ENCODE measurements at regions not wholly inside any gene's neighbourhood (a gene's known extent, or its start where the extent isn't known, plus 50 kb on each side); places are given as distances from the start of the nearest gene placed in this dataset.

- Histone ChIP-seq H3K9me2 (ENCODE audit: insufficient read depth) (no peaks in the 10 kb centered on the region), H3F3A (ENCODE audit: insufficient read depth) (no peaks in the 10 kb centered on the region), H3K4me1 (ENCODE audit: insufficient read depth) (no peaks in the 10 kb centered on the region), H3K79me2 (ENCODE audit: insufficient read depth) (no peaks in the 10 kb centered on the region), H3K27ac (no peak overlapping the region), H2AFZ (no peak overlapping the region), H3K4me2 (ENCODE audit: unreplicated experiment) (no peak overlapping the region), H3K27me3 (replicated peaks; ENCODE audit: insufficient read depth) (no peaks in the 10 kb centered on the region), H3K9me3 (ENCODE audit: low read depth) (no peaks in the 10 kb centered on the region), H3K36me3 (ENCODE audit: low read depth) (no peaks in the 10 kb centered on the region), H3K4me3 (no peak overlapping the region), H3K9ac (no peak overlapping the region), H4K20me1 (ENCODE audit: insufficient read depth) (no peaks in the 10 kb centered on the region)
- WGBS, 2 experiments (ENCODE audit: low coverage in 1 of 2, low lambda C conversion rate in 2 of 2, missing lambda C conversion rate in 2 of 2) = 20 to 22% methylated on average over 14 of the region's 14 CpGs
- DNase-seq = no peak
- in situ Hi-C loops (cut with MboI) = no loop called here
- TF ChIP-seq EZH2 (IDR thresholded peaks at IDR 0.05; ENCODE audit: insufficient read depth, poor library complexity, severe bottlenecking) (no peak), EZH2phosphoT487 (IDR thresholded peaks at IDR 0.05; ENCODE audit: insufficient read depth, low read depth) (no peak)
These were observed 161.0 kb downstream of the SHOX start for GRCh38 chrX:791479-792034.

DNA sequence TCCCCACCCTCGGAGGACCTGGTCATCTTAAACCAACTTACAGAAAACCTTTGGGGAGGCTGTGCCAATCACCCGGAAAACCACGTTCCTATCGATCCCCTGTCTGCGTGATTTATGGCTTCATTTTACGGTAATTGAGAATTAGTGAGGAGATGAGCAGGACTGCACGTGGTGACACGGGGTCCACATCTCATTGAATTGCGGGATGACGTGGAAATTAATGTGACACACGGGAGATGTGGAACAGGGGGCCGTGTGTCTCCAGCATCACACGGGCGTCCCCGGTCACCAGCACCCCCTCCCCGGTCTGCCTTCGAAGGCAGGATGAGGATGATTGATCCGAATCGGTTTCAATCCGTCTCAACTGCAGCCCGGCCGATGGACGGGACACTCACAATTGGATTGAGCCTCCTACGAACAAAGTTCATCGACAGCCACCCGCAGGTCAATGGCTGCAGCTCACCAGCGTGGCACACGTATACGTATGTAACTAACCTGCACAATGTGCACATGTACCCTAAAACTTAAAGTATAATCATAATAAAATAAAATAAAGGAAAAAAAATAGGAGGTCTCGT is 160.3 kb downstream of the SHOX start:
- Histone ChIP-seq H3K27me3 (replicated peaks; ENCODE audit: insufficient read depth) (no peaks in the 10 kb centered on the region), H3F3A (ENCODE audit: insufficient read depth) (no peaks in the 10 kb centered on the region), H3K4me2 (ENCODE audit: unreplicated experiment) (no peak overlapping the region), H3K4me3 (no peak overlapping the region), H3K36me3 (ENCODE audit: low read depth) (no peaks in the 10 kb centered on the region), H3K9me3 (ENCODE audit: low read depth) (no peaks in the 10 kb centered on the region), H3K27ac (no peak overlapping the region), H4K20me1 (ENCODE audit: insufficient read depth) (no peaks in the 10 kb centered on the region), H3K79me2 (ENCODE audit: insufficient read depth) (no peaks in the 10 kb centered on the region), H3K9me2 (ENCODE audit: insufficient read depth) (no peaks in the 10 kb centered on the region), H3K4me1 (ENCODE audit: insufficient read depth) (no peaks in the 10 kb centered on the region), H3K9ac (no peak overlapping the region), H2AFZ (no peak overlapping the region)
- no peak for DNase-seq
- 18% methylated on average over 28 to 30 of the region's 30 CpGs for WGBS, 2 experiments (ENCODE audit: low coverage in 1 of 2, low lambda C conversion rate in 2 of 2, missing lambda C conversion rate in 2 of 2)
- in situ Hi-C loops (cut with MboI) = no loop called here
- TF ChIP-seq EZH2 (IDR thresholded peaks at IDR 0.05; ENCODE audit: insufficient read depth, poor library complexity, severe bottlenecking) = no peak
- no peak for TF ChIP-seq EZH2phosphoT487 (IDR thresholded peaks at IDR 0.05; ENCODE audit: insufficient read depth, low read depth)

DNA sequence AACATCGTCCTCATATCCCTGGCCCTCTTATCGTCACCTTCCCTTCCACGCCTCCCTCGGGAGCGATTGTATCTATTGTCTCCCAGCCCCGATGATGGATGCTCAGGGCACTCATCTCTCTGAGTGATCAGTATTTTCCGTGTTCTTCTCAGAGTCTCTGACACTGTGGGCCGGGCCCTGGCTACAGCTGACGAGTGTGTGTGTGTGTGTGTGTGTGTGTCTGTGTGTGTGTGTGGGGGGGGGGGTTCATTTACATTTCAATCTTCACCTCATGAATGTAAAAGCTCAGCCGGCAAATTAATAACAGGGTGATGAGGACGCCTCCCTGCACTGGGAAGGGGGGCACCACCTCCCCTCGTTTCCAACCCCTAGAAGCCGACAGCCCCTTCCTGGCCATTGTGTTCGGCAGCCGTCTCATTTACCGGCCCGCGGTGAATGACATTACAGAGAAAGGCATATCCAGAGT is 159.5 kb downstream of the SHOX start:
- Histone ChIP-seq H3K9me2 (ENCODE audit: insufficient read depth) (no peaks in the 10 kb centered on the region), H3K36me3 (ENCODE audit: low read depth) (no peaks in the 10 kb centered on the region), H3K27ac (no peak overlapping the region), H3K4me2 (ENCODE audit: unreplicated experiment) (no peak overlapping the region), H3K9ac (no peak overlapping the region), H3K27me3 (replicated peaks; ENCODE audit: insufficient read depth) (no peaks in the 10 kb centered on the region), H3K4me3 (no peak overlapping the region), H3K9me3 (ENCODE audit: low read depth) (no peaks in the 10 kb centered on the region), H2AFZ (no peak overlapping the region), H4K20me1 (ENCODE audit: insufficient read depth) (no peaks in the 10 kb centered on the region), H3K4me1 (ENCODE audit: insufficient read depth) (no peaks in the 10 kb centered on the region), H3K79me2 (ENCODE audit: insufficient read depth) (no peaks in the 10 kb centered on the region), H3F3A (ENCODE audit: insufficient read depth) (no peaks in the 10 kb centered on the region)
- WGBS, 2 experiments (ENCODE audit: low coverage in 1 of 2, low lambda C conversion rate in 2 of 2, missing lambda C conversion rate in 2 of 2) = 21 to 22% methylated on average over 18 of the region's 18 CpGs
- in situ Hi-C loops (cut with MboI) = no loop called here
- TF ChIP-seq EZH2phosphoT487 (IDR thresholded peaks at IDR 0.05; ENCODE audit: insufficient read depth, low read depth) = no peak
- TF ChIP-seq EZH2 (IDR thresholded peaks at IDR 0.05; ENCODE audit: insufficient read depth, poor library complexity, severe bottlenecking) = no peak
- no peak for DNase-seq

GRCh38 chrX:789096-789495 is 158.5 kb downstream of the SHOX start:
- no peaks in the 10 kb centered on the region for H4K20me1 ChIP-seq (ENCODE audit: insufficient read depth)
- H3F3A ChIP-seq (ENCODE audit: insufficient read depth) = no peaks in the 10 kb centered on the region
- no peak overlapping the region for H2AFZ ChIP-seq
- no peaks in the 10 kb centered on the region for H3K9me3 ChIP-seq (ENCODE audit: low read depth)
- H3K27me3 ChIP-seq (replicated peaks; ENCODE audit: insufficient read depth) = no peaks in the 10 kb centered on the region
- no peak overlapping the region for H3K4me2 ChIP-seq (ENCODE audit: unreplicated experiment)
- 31 to 36% methylated on average over 9 of the region's 9 CpGs for WGBS, 2 experiments (ENCODE audit: low coverage in 1 of 2, low lambda C conversion rate in 2 of 2, missing lambda C conversion rate in 2 of 2)
- in situ Hi-C loops (cut with MboI) = no loop called here
- no peaks in the 10 kb centered on the region for H3K79me2 ChIP-seq (ENCODE audit: insufficient read depth)
- no peak overlapping the region for H3K4me3 ChIP-seq
- TF ChIP-seq EZH2phosphoT487 (IDR thresholded peaks at IDR 0.05; ENCODE audit: insufficient read depth, low read depth) (no peak), EZH2 (IDR thresholded peaks at IDR 0.05; ENCODE audit: insufficient read depth, poor library complexity, severe bottlenecking) (no peak)
- H3K9me2 ChIP-seq (ENCODE audit: insufficient read depth) = no peaks in the 10 kb centered on the region
- H3K36me3 ChIP-seq (ENCODE audit: low read depth) = no peaks in the 10 kb centered on the region
- no peak for DNase-seq
- H3K27ac ChIP-seq = no peak overlapping the region
- no peaks in the 10 kb centered on the region for H3K4me1 ChIP-seq (ENCODE audit: insufficient read depth)
- H3K9ac ChIP-seq = no peak overlapping the region
